GM21786 (cell line): ENCODE measurements at regions not wholly inside any gene's neighbourhood (a gene's known extent, or its start where the extent isn't known, plus 50 kb on each side); places are given as distances from the start of the nearest gene placed in this dataset.
"Not testable (repeated sequence)": the region's sequence is repeated elsewhere in the genome, so short reads cannot be mapped to it uniquely, and the experiment has no call there.

Source experiments
- ATAC-seq: cut with Tn5 transposase; IDR thresholded peaks from one replicate; pipeline ENCODE4 v1.9.1; 2021; ENCODE audit not compliant: unreplicated experiment

DNA sequence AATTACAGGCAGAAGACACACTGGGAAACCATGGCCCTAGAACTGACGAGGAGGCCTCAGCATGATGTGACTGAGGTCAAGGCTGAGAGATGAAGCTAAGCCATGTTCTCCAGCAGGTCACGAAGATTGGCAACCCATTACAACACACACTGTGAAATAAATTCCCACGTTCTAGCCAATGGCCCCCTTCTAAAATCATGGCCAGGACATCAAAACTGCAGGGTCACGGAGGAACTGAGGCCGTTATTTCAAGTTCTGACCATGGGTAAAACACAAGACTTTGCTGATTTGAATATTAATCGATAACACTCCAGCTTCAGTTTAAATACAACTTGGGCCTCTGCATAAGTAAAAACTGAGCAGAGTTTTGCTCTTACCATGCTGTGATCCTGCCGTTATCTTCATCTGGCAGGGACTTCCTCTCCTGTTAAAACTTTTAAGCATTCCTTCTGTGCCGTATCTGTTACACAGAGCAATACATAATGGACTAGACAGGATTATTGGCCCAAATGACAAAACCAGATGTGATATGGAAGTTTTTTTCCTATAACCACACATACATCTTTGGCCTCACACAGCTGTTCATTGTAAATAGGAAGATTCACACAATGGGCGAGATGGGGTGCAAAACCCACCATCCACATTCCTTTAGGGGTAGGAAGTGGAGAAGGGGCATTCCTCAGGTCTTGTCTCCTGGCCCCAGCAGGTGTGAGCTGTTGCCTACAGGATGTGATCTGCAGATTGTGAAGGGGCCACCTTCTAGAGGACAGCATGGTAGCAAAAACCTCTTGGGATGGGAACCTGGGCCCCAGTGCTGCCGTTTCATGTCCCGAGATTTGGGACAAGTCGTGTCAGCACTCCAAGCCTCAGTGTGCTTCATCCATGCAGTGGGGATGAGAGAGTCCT is 207.4 kb downstream of the OPA1 start:
- ATAC-seq, result no peak

DNA sequence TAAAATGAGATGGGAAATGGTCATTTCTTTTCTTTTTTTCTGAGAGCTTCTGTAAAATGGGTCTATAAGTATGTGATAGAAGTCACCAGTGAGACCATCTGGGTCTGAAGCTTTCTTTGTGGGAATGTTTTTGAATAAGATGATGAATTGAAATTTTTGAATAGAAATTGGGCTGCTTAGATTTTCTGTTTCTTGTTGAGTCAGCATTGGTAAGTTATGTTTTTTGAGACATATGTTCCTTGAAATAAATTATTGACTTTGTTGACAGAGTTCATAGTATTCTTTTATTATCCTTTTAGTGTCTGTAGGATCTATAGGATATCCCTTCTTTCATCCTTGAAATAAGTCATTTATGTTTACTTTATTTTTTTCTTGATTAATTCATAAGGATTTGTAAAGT is 208.1 kb downstream of the OPA1 start:
- no peak for ATAC-seq

DNA sequence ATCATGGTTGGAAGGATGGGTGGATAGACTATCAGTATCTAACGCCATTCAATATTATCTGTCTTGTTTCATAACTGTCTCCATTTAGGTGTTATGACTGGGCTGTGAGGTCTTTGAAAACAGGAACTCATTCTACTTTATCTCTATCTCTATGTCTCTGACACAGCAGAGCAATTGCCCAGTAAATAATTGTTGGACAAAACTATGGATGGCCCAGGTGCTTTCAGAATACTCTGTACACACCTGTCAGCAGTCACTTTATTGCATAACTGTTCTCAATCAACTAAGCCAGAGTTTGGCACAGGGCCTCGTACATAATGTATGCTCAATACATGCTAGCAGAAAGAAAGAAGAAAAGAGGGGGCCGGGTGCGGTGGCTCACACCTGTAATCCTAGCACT is 210.3 kb downstream of the OPA1 start:
- ATAC-seq, result no peak

DNA sequence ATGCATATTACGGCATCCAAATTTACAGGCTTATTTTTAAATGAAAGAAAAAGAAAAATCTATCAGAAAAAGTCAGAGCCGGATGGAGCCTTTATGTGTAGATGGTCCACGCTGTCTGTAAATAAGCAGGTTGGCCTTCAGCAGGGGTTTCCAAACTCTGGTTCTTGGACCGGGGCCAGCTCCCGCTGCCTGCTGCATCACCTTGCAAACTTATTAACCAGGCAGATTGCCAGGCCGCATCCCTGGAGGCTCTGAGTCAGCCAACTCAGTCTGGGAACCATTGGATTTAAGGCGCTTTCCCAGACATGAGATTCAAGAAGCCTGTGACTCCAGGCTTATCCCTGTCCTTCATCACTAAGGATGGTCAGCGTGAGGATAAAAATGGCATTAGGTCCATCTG is 212.4 kb downstream of the OPA1 start:
- no peak for ATAC-seq

DNA sequence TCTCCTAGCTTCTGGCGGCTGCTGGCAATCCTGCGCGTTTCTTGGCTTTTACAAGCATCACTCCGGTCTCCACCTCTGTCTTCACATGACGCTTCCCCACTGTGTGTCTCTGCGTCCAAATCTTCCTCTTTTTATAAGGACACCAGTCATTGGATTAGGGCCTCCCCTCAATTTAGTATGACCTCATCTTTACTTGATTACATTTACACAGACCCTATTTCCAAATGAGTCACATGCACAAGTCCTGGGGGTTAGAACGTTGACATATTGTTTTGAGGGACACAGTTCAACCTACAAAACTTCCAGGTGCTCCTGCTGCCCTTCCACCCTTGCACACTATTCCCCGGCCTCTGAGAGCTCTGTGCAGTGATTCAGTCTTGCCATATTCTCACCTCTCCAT is 215.3 kb downstream of the OPA1 start:
- no peak for ATAC-seq

DNA sequence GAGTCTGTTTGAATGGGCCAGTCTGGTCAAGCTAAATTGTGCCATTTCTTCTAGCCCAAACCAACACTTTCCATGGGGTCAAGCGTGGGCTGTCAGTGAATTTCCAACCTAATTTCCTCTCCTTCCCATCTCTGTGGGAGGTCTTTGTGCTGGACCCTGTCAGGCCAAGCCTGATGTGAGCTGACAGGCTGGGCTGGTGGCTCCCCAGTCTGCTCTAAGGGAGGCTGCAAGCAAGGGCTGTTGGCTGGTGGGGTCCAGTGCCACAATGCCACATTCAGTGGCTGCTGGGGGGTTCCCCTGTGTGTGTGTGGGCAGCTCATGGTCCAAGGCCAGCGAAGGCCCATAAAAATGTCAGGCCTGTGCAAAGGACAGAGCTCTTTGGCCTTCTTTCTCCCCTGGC is 216.1 kb downstream of the OPA1 start:
- ATAC-seq, result no peak

DNA sequence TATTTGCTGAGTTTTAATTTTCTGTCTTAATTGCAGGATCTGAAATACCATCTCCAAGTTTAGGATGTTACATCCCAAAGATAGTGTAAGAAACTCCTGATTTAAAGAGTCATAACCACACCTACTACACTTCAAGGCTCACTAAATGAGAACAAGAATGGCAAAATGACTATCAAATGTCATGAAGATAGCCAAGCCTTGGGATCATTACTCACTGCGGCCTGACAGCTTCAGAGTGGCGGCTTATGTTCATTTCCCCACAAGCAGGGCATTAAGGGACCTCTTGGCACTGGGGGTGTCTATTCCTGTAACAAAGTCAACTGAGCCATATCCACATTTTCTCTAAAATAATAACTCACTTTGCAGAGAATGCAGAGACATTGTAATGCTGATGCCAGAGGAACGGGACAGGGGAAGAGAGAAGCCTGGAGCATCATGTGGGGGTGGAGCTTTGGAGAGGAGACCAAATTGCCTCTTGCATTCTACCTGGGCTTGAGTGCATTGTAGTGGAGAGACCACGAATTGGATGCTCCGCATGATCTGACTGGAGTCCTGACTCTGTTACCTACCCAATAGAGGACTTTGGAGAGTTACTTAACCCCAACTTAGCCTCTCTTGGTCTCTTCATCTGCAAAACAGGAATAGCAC is 219.2 kb downstream of the OPA1 start:
- ATAC-seq, result no peak

DNA sequence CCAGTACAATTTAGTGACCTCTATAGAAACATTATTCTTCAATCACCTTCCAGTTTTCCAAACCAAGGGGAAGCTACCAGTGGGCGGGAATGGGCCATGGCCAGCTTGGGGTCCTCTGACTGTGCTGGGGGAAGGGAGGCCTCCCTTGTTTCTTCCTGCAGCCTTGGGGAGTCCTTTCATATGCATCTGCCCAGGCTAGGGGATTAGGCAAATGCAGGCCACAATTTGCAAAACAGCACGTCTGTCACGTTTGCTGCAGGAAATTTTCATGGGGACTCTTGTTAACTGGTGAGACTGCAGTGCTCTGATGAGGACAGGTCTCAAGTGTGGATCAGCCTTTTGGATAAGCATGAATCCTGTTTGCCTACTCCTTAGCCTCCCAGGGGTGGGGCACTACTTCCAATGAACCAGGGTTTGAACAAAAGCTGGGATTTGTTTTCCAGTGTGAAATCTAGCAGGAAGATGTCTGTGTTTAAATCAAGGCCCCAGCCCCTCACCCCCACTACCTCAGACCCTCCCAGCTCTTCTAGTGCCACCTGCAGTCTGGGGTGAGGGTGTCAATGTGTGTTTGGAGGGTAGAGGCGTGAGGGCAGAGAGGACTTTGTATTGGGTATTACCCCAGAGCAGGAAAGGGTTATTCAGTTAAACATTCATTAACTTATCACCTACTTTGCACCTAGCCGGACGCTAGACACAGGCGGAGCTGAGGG is 219.9 kb downstream of the OPA1 start:
- no peak for ATAC-seq

DNA sequence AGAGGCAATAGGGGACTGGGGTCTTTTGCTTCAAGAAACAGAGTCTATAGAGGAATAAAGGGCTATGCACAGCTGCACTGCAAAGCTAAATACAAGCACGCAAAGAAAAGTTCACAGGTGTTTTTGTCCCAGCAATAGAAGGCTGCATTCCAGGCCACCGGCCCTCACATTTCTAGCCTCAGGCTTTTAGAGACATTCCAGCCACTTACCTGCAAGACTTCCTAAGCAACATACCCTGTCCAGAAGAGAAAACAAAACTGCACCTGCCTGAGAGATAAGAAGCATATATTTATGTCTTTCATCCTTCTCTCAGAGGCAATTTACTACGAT is 220.5 kb downstream of the OPA1 start:
- no peak for ATAC-seq

DNA sequence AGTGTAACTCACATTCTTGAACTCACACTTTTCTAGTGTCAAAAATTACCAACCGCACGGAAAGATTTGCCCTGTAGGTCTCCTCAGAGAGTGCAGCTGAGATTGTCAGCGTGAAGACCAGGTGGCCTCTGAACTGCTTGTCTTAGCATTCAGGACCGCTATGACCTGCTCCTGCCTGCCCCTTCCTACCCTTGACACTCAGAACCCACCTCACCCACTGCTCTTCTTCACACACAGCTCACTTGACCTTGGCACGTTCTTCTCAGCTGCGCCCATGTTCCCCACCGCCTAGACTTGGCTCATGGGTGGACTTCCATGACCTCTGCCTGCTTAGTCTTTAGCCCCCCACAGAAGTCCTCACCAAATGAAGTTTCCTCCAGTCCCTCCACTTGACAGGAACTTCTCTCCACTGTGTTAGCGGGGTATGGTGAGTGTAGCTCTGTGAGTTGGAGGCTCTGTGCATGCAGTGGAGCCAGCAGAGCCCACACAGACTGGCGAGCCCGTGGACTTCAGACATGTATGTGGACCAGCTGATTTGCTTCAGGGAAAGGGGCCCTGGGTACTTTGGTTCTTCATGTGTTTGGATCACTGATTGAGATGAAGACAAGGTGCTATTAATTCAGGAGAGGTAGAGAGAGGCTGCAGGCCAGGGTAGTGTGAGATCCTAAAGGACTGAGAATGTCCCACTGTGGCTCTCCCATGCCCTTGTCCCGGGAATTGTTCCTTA is 221.3 kb downstream of the OPA1 start:
- ATAC-seq, result no peak

DNA sequence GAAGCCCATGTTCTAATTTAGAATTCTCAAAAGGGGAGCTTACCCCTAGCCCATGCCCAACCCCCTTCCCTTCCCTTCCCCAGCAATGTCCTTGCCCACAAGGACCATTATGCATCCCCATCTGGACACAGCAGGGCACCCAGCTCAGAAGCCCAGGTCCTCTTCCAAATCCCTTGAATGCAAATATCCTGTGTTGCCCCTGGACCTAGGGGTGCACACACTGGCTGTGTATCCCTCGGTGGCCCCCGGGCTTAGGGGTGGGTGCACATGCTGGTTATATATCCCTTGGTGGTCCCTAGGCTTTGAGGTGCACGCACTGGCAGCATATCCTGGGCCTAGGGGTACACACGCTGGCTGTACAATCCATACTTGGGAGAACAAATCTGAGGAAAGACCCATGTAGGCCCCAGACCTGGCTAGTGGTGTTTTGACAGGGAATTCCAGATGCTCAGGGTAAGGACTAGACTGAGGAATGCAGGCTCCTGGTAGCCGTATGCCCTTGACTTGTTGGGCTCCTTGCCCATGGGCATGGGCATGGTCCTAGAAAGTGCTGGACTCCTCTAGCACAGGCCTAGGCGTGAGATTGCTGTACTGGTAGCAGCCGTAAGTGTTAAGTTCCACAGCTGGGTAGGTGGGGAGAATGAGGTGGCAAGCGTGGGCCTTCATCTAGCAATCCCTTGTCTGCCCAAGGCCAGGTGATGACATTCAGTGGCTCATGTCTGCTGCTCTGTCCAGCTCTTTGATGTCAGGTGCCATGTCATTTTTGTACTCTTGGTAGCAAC is 222.4 kb downstream of the OPA1 start:
- ATAC-seq, result no peak

DNA sequence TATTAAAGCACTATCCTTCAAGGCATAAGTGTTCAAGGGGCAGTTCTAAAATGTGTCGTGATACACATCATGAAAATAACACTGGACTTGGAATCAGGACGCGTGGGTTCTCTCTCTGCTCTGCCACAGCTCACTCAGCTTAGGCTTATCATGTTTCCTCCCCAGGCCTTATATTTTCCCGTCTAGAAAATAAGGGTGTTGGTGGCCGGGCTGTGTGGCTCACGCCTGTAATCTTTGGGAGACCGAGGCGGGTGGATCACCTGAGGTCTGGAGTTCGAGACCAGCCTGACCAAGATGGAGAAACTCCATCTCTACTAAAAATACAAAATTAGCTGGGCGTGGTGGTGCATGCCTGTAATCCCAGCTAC is 223.0 kb downstream of the OPA1 start:
- no peak for ATAC-seq

DNA sequence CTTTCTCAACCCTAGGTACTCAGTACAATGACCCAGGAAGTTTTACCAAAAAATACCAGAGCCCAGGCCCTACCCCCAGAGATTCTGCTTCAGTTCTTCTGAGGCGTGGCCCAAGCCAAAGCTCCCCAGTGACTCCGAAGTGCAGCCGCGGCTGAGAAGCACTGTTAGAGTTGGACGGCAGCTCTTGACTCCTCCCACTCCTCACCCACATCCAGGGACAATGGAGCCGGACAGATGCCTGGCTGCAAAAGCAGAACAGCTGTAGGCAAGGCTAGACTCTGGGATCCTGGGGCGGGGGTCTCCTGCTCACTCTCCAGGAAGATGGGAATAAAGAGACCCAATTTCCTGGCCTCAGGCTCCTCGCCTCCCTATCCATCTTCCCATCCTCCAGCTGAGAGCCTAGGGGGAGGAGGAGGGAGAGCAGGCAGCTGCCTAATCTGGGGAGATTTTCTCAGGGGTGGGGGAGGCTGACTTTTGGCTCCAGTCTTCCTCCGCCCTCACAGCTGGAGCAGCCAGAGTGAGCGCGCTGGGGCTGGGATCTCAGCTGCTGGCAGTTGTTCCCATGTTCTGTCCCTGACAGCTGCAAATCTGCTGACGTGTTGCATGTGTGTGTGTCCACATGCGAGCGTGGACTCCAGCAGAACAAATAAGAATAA is 223.8 kb downstream of the OPA1 start:
- no peak for ATAC-seq

DNA sequence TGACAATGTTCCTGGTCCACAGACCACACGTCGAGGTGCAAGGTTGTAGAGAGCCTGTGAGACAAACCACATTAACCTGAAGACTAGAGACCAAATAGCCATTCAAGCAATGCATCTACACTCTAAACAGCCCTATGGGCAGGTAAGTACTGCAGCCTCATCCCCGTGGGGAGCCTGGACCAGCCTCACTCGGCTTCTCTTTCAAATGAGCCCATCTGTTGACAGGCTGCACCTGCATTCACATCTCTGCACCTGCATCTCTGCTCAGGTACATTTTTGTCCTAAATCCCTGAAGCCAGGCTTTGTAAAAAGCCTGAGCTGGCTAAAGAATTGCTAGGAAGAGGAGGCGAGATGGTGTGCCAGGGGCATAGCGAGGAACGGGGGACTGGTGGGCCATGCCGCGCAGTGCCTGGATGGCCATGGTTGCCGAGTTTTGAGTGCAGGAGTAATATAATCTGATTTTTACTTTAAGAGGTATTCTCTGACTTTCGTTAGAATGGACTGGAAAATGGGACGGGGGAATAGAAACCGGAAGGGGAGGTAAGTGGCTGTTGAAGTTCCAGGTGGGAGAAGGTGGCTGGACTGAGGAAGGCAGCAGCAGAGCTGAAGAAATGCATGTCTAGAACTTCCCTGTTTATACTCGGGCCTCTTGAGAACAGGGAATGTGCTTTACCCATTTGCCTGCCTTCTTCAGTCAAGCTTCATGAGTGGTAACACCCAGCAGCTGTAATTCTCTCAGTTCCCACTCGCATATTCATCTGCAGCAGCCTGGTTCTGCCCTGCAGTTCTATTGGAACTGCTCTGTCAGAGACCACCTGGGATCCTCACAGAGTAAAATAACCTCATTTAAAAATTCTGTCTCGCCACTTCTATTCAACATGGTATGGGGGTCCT is 226.4 kb downstream of the OPA1 start:
- ATAC-seq, result no peak

DNA sequence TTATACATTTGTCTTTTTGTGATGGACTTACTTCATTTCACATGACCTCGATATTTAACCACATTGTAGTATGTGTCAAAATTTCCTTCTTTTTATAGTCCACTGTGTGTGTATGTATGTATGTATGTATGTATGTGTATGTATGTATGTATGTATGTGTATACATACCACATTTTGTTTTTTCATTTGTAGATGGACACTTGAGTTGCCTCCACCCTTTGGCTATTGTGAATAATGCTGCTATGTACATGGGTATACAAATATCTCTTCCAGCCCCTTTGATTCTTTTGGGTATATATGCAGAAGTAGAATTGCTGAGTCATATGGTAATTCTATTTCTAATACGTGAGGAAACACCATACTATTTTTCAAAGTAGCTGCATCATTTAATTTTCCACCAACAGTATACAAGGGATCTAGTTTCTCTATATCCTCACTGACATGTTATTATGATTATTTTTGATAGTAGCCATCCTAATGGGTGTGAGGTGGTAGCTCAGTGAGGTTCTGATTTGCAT is 228.2 kb downstream of the OPA1 start:
- no peak for ATAC-seq

DNA sequence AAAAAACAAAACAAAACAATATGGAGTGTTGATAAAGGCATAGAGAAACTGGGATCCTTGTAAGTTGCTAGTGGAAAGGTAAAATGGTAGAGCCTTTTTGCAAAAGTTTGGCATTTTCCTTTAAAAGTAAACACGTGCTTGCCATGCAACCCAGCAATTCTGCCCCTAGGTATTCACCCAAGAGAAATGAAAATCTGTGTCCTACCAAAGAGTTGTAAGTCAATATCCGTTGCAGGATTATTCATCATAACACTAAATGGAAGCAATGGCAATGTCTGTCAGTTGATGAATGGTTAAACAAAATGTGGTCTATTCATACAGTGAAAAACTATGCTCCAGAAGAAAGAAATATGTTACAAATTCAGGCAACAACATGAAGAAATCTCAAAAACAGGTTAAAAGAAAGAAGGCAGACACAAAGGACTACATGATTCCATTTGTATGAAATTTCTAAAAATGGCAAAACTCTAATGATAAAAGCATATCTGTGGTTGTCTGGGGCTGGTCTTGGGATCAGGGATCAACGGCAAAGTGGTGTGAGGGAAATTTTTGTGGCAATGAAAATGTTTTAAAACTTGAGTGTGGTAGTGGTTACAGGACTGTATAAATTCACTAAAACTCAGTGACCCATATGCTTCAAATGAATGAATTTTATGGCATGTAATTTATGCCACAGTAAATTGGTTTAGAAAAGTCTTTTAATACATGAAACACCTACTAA is 229.6 kb downstream of the OPA1 start:
- no peak for ATAC-seq

DNA sequence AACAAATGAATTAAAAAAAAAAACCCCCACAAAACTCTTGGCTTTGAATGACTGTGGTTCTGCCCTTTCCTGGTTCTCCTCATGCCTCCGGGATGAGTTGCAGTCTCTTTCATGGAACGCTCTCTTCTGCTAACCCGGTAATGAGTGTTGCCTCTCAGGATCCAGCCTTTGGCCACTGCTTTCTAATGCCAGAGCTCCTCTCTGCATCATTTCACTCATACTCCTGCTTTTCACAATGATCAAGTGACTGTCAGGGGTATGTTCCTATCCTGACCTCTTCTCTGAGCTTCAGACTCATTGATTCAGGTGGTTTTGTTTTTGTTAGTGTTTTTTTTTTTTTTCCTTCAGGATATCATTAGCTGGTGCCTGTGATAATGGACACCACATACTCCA is 230.2 kb downstream of the OPA1 start:
- ATAC-seq, result not testable (repeated sequence)

DNA sequence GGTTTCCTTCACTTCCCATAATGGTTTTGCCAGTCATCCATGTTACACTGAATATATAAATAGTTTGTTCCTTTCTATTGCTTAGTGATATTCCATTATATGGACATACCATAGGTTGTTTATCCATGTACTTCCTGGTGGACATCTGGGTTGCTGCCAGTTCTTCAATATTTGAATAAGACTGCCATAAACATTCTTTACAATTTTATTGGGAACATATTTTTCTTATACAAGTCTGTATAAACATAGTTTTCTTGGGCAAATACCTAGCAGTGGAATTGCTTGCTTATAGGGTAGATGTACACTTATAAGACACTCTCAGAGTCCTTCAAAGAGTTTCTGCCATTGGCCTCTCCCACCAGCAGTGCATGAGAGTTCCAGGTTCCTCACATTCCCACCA is 231.4 kb downstream of the OPA1 start:
- ATAC-seq, result no peak
